Erythroblast (primary cell): ENCODE measurements at regions not wholly inside any gene's neighbourhood (a gene's known extent, or its start where the extent isn't known, plus 50 kb on each side); places are given as distances from the start of the nearest gene placed in this dataset.

Experiments
- GATA1 ChIP-seq: IDR thresholded peaks from 2 replicates; pipeline ENCODE4 v1.6.1; 2011; ENCODE audit warnings: low read depth, mild to moderate bottlenecking, control low read depth, low read length, moderate library complexity
- POLR2A ChIP-seq: IDR thresholded peaks from 2 replicates; pipeline ENCODE4 v1.6.1; 2011; ENCODE audit warnings: mild to moderate bottlenecking, low read length

DNA sequence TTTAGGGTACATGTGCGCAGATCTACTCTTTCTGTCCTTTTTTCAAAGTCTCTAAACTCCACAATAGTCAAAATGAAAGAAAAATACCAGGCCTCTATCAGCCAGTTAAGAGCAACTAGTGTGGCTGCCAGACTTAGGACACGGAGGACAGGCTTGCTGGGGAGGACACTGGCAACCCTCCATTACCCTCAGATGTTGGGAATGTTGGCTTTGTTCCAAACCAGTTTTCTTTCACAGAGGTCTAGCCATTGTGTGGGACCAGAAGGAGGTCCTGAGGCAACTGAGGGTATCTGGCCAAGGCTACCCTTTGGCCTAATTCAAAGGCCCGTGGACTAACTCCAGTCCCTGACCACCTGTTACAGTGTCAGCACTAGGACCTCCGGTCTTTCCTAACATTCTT, 51.2 kb upstream of the MED9 start:
- no peak for TF ChIP-seq POLR2A
- TF ChIP-seq GATA1: no peak
